ENCODE measurements at regions not wholly inside any gene's neighbourhood (a gene's known extent, or its start where the extent isn't known, plus 50 kb on each side); places are given as distances from the start of the nearest gene placed in this dataset.

DNA sequence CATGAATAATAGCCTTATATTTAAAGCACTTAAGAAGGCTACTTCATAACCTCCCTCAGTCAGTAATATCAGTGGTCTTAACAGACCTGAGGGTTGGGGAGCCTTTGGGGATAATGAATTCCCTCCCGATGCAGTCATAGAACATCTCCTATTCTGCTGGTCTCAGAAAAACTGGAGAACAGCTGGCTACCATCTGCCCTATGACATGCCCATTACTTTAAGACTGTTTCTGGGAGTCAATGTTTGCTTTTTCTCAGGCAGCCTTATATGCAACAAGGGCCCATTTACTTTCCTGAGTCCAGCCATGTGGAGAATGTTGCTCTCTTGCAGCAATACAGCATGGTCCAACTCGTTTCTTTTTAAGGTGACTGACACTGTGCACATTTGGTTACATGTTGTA, 161.7 kb upstream of the PARP11 start (continued):
- no peak for TF ChIP-seq ZNF462 (CRISPR knock-in tag; IDR thresholded peaks at IDR 0.05)
- no peak for TF ChIP-seq CREB1 (CRISPR knock-in tag; IDR thresholded peaks at IDR 0.05; ENCODE audit: low read depth)
- no peak for TF ChIP-seq ZNF331 (CRISPR knock-in tag; IDR thresholded peaks at IDR 0.05; ENCODE audit: low read depth)
- TF ChIP-seq STAT1 (IDR thresholded peaks at IDR 0.05; ENCODE audit: unreplicated experiment) = no peak
- TF ChIP-seq JUNB (IDR thresholded peaks at IDR 0.05; ENCODE audit: unreplicated experiment) = no peak
- no peak for TF ChIP-seq POLR2AphosphoS5 (IDR thresholded peaks at IDR 0.05; ENCODE audit: low read depth)

DNA sequence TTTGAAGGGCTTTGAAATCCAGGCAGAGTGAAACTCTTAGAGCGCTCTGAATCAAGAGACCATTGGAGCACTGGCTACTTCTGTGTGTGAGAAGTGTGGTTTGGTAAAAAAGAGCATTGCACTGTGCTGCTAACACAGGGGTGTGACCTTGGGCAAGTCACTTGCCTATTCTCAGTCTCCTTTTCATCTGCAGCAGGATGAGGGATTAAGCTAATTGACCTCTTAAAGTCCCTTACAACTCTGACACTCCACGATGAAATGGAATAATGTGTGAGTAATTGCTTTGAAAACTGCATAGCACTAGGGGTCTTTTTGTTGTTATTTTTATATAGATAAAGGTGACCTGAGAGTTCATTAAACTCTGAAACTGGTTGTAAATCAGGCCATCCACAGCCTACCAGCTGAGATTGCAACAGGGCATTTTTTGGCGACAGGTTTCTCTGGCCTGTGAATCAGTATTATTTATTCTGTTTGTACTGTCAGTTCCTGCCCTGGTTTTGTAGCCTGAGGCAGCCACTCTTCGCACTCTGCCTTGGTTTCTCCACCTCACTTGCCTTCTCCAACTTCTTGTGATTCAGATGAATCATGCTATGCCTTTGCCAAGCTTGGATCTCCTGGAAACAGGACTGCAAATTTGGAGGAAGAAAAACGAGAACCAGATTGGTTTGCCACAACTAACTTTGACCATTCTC, 159.9 kb upstream of the PARP11 start:
- Histone ChIP-seq H3K27me3 (ENCODE audit: insufficient read depth) (peaks cover 12% of the 10 kb centered on the region; the same call in 1 of the 2 replicates), H3K27ac (ENCODE audit: low read depth) (no peak overlapping the region), H3K4me1 (ENCODE audit: insufficient read depth) (peaks cover 16% of the 10 kb centered on the region), H3K79me2 (replicated peaks; ENCODE audit: insufficient read depth) (no peaks in the 10 kb centered on the region), H3K4me3 (no peak overlapping the region), H2AFZ (0 out of 2 replicates have a peak overlapping the region, but pooled peaks have one; percentile 13), H3K9me2 (ENCODE audit: insufficient read depth) (0 out of 2 replicates have a peak, but pooled peaks cover 9% of the 10 kb centered on the region), H3K36me3 (ENCODE audit: insufficient read depth) (no peaks in the 10 kb centered on the region), H3F3A (replicated peaks; ENCODE audit: low read depth) (0 out of 2 replicates have a peak, but pooled peaks cover 16% of the 10 kb centered on the region), H3K4me2 (0 out of 2 replicates have a peak overlapping the region, but pooled peaks have one; percentile 12), H4K20me1 (replicated peaks; ENCODE audit: insufficient read depth) (no peaks in the 10 kb centered on the region)
- Mint-ChIP-seq H3K4me1 (peaks cover 30% of the 10 kb centered on the region), H3K27ac (no peak overlapping the region), H3K36me3 (ENCODE audit: low read depth) (peaks cover 15% of the 10 kb centered on the region), H3K4me3 (no peak overlapping the region), H3K9me3 (peaks cover 11% of the 10 kb centered on the region; the same call in 2 of the 3 replicates), H3K27me3 (ENCODE audit: insufficient read depth, low read depth, poor library complexity) (peaks cover 29% of the 10 kb centered on the region)
- no peak for DNase-seq (ENCODE audit: low spot score)
- TF ChIP-seq CREB1 (CRISPR knock-in tag; IDR thresholded peaks at IDR 0.05; ENCODE audit: low read depth) = no peak
- no peak for TF ChIP-seq ZNF114 (CRISPR knock-in tag; IDR thresholded peaks at IDR 0.05)
- no peak for ATAC-seq

Data from GM23338 (cell line).